Anterior cingulate cortex (tissue), 58 donors: ENCODE measurements at regions not wholly inside any gene's neighbourhood (a gene's known extent, or its start where the extent isn't known, plus 50 kb on each side); places are given as distances from the start of the nearest gene placed in this dataset.
A peak's percentile ranks its signal among the peaks of the same experiment; 100 is the strongest.

Experiments
- DNase-seq, 58 donors: peaks; one replicate each; lab custom pipeline; 2025; lab: John Stamatoyannopoulos, UW

- peak in 54 of 58 donors; percentile 29 to 85 (median 56) for DNase-seq
These were observed 66.5 kb upstream of the CLMP start for GRCh38 chr11:123261345-123262106.

GRCh38 chr11:123260511-123261211 is 65.6 kb upstream of the CLMP start:
- DNase-seq, result no peak

GRCh38 chr11:123258877-123259276 is 63.8 kb upstream of the CLMP start:
- DNase-seq, result no peak

- DNase-seq, result no peak
These were observed 62.3 kb upstream of the CLMP start for GRCh38 chr11:123257370-123257769.

- DNase-seq, result no peak
These were observed 60.9 kb upstream of the CLMP start for GRCh38 chr11:123255909-123256308.

- DNase-seq, result no peak
These were observed 59.3 kb upstream of the CLMP start for GRCh38 chr11:123254357-123254756.

GRCh38 chr11:123253911-123254310 is 58.9 kb upstream of the CLMP start:
- no peak for DNase-seq

GRCh38 chr11:123253223-123253622 is 58.2 kb upstream of the CLMP start:
- DNase-seq, result no peak

GRCh38 chr11:123251657-123252344 is 56.8 kb upstream of the CLMP start:
- peak in 15 of 58 donors; percentile 9 to 49 (median 30) for DNase-seq

- peak in 4 of 58 donors; percentile 9 to 49 (median 39) for DNase-seq
These were observed 56.0 kb upstream of the CLMP start for GRCh38 chr11:123250892-123251656.

- no peak for DNase-seq
These were observed 54.3 kb upstream of the CLMP start for GRCh38 chr11:123249354-123249753.

GRCh38 chr11:123247813-123248379 is 52.8 kb upstream of the CLMP start:
- no peak for DNase-seq

GRCh38 chr11:123247496-123247799 is 52.4 kb upstream of the CLMP start:
- no peak for DNase-seq

GRCh38 chr11:123246749-123247495 is 51.9 kb upstream of the CLMP start:
- peak in 55 of 58 donors; percentile 5 to 84 (median 56) for DNase-seq

- no peak for DNase-seq
These were observed 50.5 kb upstream of the CLMP start for GRCh38 chr11:123245567-123245966.
